Tibial nerve (tissue), 4 donors: ENCODE measurements at regions not wholly inside any gene's neighbourhood (a gene's known extent, or its start where the extent isn't known, plus 50 kb on each side); places are given as distances from the start of the nearest gene placed in this dataset.

Source experiments
- DNase-seq, 2 donors: peaks; one replicate each; pipeline ENCODE4 v3.0.0-alpha.2; 2019; ENCODE audit warnings: low spot score in 2 of 2
- H3K27ac ChIP-seq, 4 donors: fragments of 200-600 bp; sonication (generic) in 3 of 4; one replicate each; pipeline ENCODE4 v1.5.1; 2017 to 2019; ENCODE audit warnings: mild to moderate bottlenecking in 1 of 4
- H3K27me3 ChIP-seq, 2 donors: fragments of 200-600 bp; sonication (generic) in 1 of 2; one replicate each; pipeline versions ENCODE4 v1.5.1 to v1.6.0; 2017 to 2019
- H3K36me3 ChIP-seq, 3 donors: fragments of 200-600 bp; sonication (generic); one replicate each; pipeline ENCODE4 v1.5.1; 2018 to 2019
- H3K4me1 ChIP-seq, 4 donors: fragments of 200-600 bp; sonication (generic) in 3 of 4; one replicate each; pipeline ENCODE4 v1.5.1; 2017 to 2019
- H3K4me3 ChIP-seq, 4 donors: fragments of 200-600 bp; sonication (generic) in 3 of 4; one replicate each; pipeline ENCODE4 v1.5.1; 2017 to 2019; ENCODE audit warnings: mild to moderate bottlenecking in 1 of 4, moderate library complexity in 1 of 4
- H3K9me3 ChIP-seq, 4 donors: fragments of 200-600 bp; sonication (generic) in 3 of 4; one replicate each; pipeline ENCODE4 v1.5.1; 2017 to 2019
- EP300 ChIP-seq, 2 donors: sonication (generic); formaldehyde crosslinking; IDR thresholded peaks; one replicate each; pipeline ENCODE4 v1.6.1; 2017; ENCODE audit warnings: antibody characterized with exemption in 2 of 2, mild to moderate bottlenecking in 1 of 2
- POLR2A ChIP-seq, 2 donors: fragments of 450-650 bp; IDR thresholded peaks; one replicate each; pipeline ENCODE4 v1.6.1; 2017; ENCODE audit warnings: antibody characterized with exemption in 2 of 2, mild to moderate bottlenecking in 2 of 2, moderate library complexity in 2 of 2
- WGBS, 2 donors: methylation state at CpG; one replicate each; pipeline ENCODE4 v1.1.5; 2018; 5-methylcytosine and 5-hydroxymethylcytosine counted together
- TF ChIP-seq, protein P1 (sequence below), 5 experiments: fragments of 200-600 bp in 3 of 5; fragments of 450-650 bp in 2 of 5; sonication (generic) in 3 of 5; IDR thresholded peaks; one replicate each; pipeline ENCODE4 v1.5.1; 2016 to 2019; ENCODE audit warnings: antibody characterized with exemption in 5 of 5, mild to moderate bottlenecking in 3 of 5, moderate library complexity in 2 of 5

DNA sequence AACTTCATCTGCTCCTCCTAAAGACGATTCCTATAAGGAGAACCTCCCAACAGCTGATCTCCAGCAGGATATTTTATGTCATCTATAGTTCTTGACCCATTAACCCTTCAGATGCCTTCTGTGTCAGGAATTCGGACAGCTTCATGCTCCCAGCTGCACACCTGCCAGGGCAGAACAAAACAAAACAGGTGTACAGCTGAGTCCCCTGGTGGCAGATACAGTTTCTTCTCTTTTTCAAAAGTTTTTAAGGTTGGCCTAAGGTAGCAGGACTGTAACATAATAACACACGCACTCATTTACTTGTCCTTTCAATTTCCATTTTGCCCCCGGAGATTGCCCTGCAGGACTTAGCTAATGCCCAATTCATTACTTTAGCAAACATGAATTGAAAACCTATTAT, 218.3 kb downstream of the S1PR1 start:
- WGBS, 2 donors, result 75 to 77% methylated on average over 4 of the region's 4 CpGs

DNA sequence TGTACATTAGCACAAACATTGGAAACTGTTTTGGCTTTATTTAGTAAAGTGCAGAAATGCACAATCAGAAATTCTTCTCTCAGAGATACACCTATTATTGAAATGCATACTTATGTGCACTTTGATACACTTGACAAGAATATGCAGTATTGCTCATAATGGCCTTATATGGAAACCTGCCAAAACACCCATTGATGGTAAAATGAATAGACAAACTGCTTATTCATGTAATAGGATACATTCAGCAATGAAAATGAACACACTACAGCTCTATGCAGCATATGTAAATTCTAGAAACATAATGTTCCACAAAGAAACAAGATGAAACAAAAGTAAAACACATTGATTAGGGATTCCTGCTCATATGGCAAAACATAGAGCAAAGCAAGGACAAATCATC, 223.9 kb downstream of the S1PR1 start:
- no peak for DNase-seq
- Histone ChIP-seq H3K27me3 (no peaks in the 10 kb centered on the region), H3K27ac (no peak overlapping the region), H3K9me3 (no peaks in the 10 kb centered on the region), H3K4me3 (no peak overlapping the region), H3K4me1 (no peaks in the 10 kb centered on the region), H3K36me3 (no peaks in the 10 kb centered on the region)
- TF ChIP-seq EP300 (IDR thresholded peaks at IDR 0.05) (no peak), POLR2A (IDR thresholded peaks at IDR 0.05) (no peak)
- TF ChIP-seq, protein P1, sequence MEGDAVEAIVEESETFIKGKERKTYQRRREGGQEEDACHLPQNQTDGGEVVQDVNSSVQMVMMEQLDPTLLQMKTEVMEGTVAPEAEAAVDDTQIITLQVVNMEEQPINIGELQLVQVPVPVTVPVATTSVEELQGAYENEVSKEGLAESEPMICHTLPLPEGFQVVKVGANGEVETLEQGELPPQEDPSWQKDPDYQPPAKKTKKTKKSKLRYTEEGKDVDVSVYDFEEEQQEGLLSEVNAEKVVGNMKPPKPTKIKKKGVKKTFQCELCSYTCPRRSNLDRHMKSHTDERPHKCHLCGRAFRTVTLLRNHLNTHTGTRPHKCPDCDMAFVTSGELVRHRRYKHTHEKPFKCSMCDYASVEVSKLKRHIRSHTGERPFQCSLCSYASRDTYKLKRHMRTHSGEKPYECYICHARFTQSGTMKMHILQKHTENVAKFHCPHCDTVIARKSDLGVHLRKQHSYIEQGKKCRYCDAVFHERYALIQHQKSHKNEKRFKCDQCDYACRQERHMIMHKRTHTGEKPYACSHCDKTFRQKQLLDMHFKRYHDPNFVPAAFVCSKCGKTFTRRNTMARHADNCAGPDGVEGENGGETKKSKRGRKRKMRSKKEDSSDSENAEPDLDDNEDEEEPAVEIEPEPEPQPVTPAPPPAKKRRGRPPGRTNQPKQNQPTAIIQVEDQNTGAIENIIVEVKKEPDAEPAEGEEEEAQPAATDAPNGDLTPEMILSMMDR (IDR thresholded peaks at IDR 0.05), result no peak

More for the DNA sequence above, 218.3 kb downstream of the S1PR1 start:
- Histone ChIP-seq H3K27ac (no peak overlapping the region), H3K4me1 (no peaks in the 10 kb centered on the region), H3K27me3 (no peaks in the 10 kb centered on the region), H3K36me3 (no peaks in the 10 kb centered on the region), H3K4me3 (no peak overlapping the region), H3K9me3 (no peaks in the 10 kb centered on the region)
- TF ChIP-seq EP300 (IDR thresholded peaks at IDR 0.05), result no peak
- no peak for TF ChIP-seq POLR2A (IDR thresholded peaks at IDR 0.05)
- TF ChIP-seq, protein P1 (IDR thresholded peaks at IDR 0.05), result no peak
- no peak for DNase-seq

DNA sequence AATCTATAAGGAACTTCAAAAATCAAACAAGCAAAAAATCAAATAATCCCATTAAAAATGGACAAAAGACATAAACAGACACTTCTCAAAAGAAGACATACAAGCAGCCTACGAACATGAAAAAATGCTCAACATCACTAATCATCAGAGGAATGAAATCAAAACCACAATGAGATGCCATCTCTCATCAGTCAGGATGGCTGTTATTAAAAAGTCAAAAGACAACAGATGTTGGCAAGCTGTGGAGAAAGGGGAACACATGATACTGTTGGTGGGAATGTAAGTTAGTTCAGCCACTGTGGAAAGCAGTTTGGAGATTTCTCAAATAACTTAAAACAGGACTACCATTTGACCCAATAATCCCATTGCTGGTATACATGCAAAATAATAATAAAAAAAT, 226.4 kb downstream of the S1PR1 start:
- H3K36me3 ChIP-seq, result no peaks in the 10 kb centered on the region
- H3K27me3 ChIP-seq, result no peaks in the 10 kb centered on the region
- no peak for DNase-seq
- WGBS, 2 donors, result 62 to 72% methylated on average over 1 of the region's 1 CpG
- no peak overlapping the region for H3K27ac ChIP-seq
- TF ChIP-seq POLR2A (IDR thresholded peaks at IDR 0.05) (no peak), EP300 (IDR thresholded peaks at IDR 0.05) (no peak)
- TF ChIP-seq, protein P1 (IDR thresholded peaks at IDR 0.05), result no peak
- no peaks in the 10 kb centered on the region for H3K4me1 ChIP-seq
- H3K9me3 ChIP-seq, result no peaks in the 10 kb centered on the region
- no peak overlapping the region for H3K4me3 ChIP-seq

DNA sequence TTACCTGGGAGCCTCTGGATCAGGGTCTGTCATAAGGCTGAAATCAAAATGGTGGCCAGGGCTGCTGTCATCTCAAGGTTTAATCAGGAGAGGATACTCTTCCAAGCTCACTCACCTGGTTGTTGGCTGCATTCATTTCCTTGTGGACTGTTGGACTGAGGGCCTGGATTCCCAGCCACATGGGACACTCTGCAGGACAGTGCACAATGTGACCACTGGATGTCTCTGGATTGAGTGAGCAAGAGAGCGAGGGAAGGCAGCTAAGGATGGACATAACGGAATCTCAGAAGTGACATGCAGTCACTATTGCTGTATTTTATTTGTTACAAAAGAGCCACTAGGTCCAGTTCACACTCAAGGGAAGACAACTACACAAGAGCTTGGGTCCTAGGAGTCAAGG, 229.1 kb downstream of the S1PR1 start:
- H3K9me3 ChIP-seq, result no peaks in the 10 kb centered on the region
- TF ChIP-seq EP300 (IDR thresholded peaks at IDR 0.05) (no peak), POLR2A (IDR thresholded peaks at IDR 0.05) (no peak)
- TF ChIP-seq, protein P1 (IDR thresholded peaks at IDR 0.05), result no peak
- no peak for DNase-seq

DNA sequence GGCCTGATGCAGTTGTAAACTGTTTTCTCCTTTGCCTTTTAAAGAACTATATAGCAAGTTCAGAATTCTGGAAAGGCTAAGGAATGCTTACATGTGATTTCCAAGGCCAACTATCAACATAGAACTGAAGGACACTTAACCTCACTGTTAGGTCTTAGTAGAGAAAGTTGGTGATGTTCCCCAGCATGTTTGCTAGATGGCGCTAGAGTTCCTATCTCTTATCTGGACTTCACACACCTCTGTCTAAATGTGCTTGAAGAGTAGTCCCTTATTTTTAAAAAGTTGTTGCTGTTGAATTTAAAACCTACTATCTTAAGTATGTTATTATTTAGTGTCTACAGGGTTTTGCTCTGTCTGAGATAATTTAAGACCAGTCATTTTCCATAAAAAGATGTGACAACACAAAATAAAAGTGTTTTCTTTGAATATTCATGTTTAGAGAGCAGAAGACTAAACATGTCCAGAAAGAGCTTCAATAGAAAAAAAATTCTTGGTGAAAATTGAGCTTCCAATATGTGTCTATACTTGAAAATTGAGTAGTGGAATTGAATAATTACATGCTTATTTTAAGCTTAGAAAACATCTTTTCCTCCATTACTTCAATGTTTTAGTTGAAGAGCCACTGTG, 237.3 kb downstream of the S1PR1 start:
- WGBS, 2 donors, result 0 to 5% methylated on average over 1 of the region's 1 CpG

More for the DNA sequence above, 229.1 kb downstream of the S1PR1 start:
- Histone ChIP-seq H3K4me1 (no peaks in the 10 kb centered on the region), H3K4me3 (no peak overlapping the region), H3K36me3 (no peaks in the 10 kb centered on the region), H3K27ac (no peak overlapping the region), H3K27me3 (no peaks in the 10 kb centered on the region)
- WGBS, 2 donors, result 87 to 93% methylated on average over 2 of the region's 2 CpGs

More for the DNA sequence above, 237.3 kb downstream of the S1PR1 start:
- DNase-seq, result no peak
- H3K4me1 ChIP-seq, result no peaks in the 10 kb centered on the region
- H3K36me3 ChIP-seq, result no peaks in the 10 kb centered on the region
- no peak overlapping the region for H3K4me3 ChIP-seq
- H3K9me3 ChIP-seq, result peaks cover 0 to 17% (median 0%) of the 10 kb centered on the region in 4 donors
- no peak overlapping the region for H3K27ac ChIP-seq
- TF ChIP-seq POLR2A (IDR thresholded peaks at IDR 0.05), result no peak
- TF ChIP-seq EP300 (IDR thresholded peaks at IDR 0.05), result no peak
- TF ChIP-seq, protein P1 (IDR thresholded peaks at IDR 0.05), result no peak
- H3K27me3 ChIP-seq, result no peaks in the 10 kb centered on the region
